Stimulated activated naive CD8-positive, alpha-beta T cell treated with anti-CD3 and anti-CD28 coated beads, Interleukin-15, amount 100 ng/mL, for 72 hours (primary cell): ENCODE measurements at regions not wholly inside any gene's neighbourhood (a gene's known extent, or its start where the extent isn't known, plus 50 kb on each side); places are given as distances from the start of the nearest gene placed in this dataset.

Experiments
- ATAC-seq: fragments of 150-1000 bp; cut with Tn5 transposase; 2 replicates; pipeline ENCODE4 v1.10.0; 2021; ENCODE audit warnings: mild to moderate bottlenecking, moderate library complexity
- DNase-seq, 2 donors: peaks; one replicate each; pipeline ENCODE4 v3.0.0; 2021 to 2022
- H3K27ac Mint-ChIP-seq, 2 donors: one replicate each; pipeline ENCODE4 v1.8.0; 2022; ENCODE audit warnings: mild to moderate bottlenecking in 2 of 2, mixed read lengths in 2 of 2, moderate library complexity in 2 of 2
- H3K27me3 Mint-ChIP-seq: one replicate; pipeline ENCODE4 v1.8.0; 2022; ENCODE audit warnings: mixed read lengths
- H3K4me1 Mint-ChIP-seq: one replicate; pipeline ENCODE4 v1.8.0; 2022; ENCODE audit warnings: mild to moderate bottlenecking, mixed read lengths
- H3K4me3 Mint-ChIP-seq, 2 donors: one replicate each; pipeline ENCODE4 v1.8.0; 2022; ENCODE audit warnings: mild to moderate bottlenecking in 2 of 2, mixed read lengths in 2 of 2, moderate library complexity in 1 of 2
- H3K9me3 Mint-ChIP-seq, 2 donors: one replicate each; pipeline ENCODE4 v1.8.0; 2022; ENCODE audit warnings: mixed read lengths in 2 of 2

- Mint-ChIP-seq H3K4me3 (no peak overlapping the region), H3K27ac (no peak overlapping the region), H3K9me3 (no peaks in the 10 kb centered on the region), H3K27me3 (no peaks in the 10 kb centered on the region), H3K4me1 (peaks cover 12% of the 10 kb centered on the region)
- ATAC-seq (no peak), DNase-seq (no peak)
These were observed 175.7 kb downstream of the CHRM3 start for GRCh38 chr1:239562095-239562494.

DNA sequence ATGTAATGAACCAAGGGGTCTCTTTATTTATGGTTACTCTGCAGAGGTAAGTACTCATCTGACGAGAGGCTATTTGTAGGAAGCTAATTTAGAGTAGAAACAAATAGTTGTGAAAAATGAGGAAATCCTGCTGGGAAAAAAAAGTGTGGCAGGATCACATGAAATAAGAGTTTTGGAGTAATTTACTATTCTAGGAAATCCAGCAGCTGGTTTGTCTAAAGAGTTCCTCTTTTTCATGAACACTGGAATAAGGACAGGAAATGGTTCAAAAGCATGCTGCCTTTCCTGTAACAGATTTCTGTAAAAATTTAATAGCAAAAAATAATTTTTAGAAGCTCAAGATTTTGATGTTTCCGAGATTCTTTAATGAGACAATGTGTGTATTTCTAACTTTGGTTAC is 177.3 kb downstream of the CHRM3 start:
- Mint-ChIP-seq H3K4me1 (peaks cover 6% of the 10 kb centered on the region), H3K27me3 (no peaks in the 10 kb centered on the region), H3K9me3 (peaks cover 5% of the 10 kb centered on the region in 2 donors), H3K27ac (no peak overlapping the region), H3K4me3 (no peak overlapping the region)
- DNase-seq (no peak), ATAC-seq (no peak)

DNA sequence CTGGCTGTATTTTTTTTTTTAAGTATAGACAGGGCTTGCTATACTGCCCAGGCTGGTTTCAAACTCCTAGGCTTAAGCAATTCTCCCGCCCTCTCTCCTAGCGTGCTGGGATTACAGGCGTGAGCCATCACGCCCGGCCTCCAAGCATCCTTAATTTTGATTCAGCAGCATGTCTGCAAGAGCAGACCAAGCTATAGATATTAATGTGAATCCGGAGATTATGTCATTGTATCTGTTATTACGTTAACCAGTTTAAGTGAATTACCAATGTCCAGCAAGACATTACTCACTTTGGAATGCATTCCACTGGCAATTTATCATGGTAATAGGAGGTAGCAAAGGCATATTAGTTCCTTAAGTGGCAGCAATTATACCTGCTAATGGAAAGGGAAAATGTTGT is 179.7 kb downstream of the CHRM3 start:
- no peak for DNase-seq
- peaks cover 6 to 8% of the 10 kb centered on the region in 2 donors for H3K9me3 Mint-ChIP-seq
- H3K4me1 Mint-ChIP-seq: no peaks in the 10 kb centered on the region
- no peak for ATAC-seq
- H3K27ac Mint-ChIP-seq: no peak overlapping the region
- H3K4me3 Mint-ChIP-seq: no peak overlapping the region
- H3K27me3 Mint-ChIP-seq: no peaks in the 10 kb centered on the region

- H3K27ac Mint-ChIP-seq: no peak overlapping the region
- ATAC-seq (no peak), DNase-seq (no peak)
- H3K4me1 Mint-ChIP-seq: peaks cover 18% of the 10 kb centered on the region
- no peak overlapping the region for H3K4me3 Mint-ChIP-seq
- peaks cover 6 to 8% of the 10 kb centered on the region in 2 donors for H3K9me3 Mint-ChIP-seq
- no peaks in the 10 kb centered on the region for H3K27me3 Mint-ChIP-seq
These were observed 184.5 kb downstream of the CHRM3 start for GRCh38 chr1:239570878-239571277.

GRCh38 chr1:239572183-239572582 is 185.8 kb downstream of the CHRM3 start:
- Mint-ChIP-seq H3K4me1 (peaks cover 18% of the 10 kb centered on the region), H3K9me3 (peaks cover 6 to 8% of the 10 kb centered on the region in 2 donors), H3K4me3 (no peak overlapping the region), H3K27ac (no peak overlapping the region), H3K27me3 (no peaks in the 10 kb centered on the region)
- ATAC-seq: peak; percentile 47
- DNase-seq: no peak

- no peaks in the 10 kb centered on the region for H3K9me3 Mint-ChIP-seq
- DNase-seq (no peak), ATAC-seq (no peak)
- no peak overlapping the region for H3K4me3 Mint-ChIP-seq
- peaks cover 18% of the 10 kb centered on the region for H3K4me1 Mint-ChIP-seq
- no peaks in the 10 kb centered on the region for H3K27me3 Mint-ChIP-seq
- H3K27ac Mint-ChIP-seq: no peak overlapping the region
These were observed 187.7 kb downstream of the CHRM3 start for GRCh38 chr1:239574112-239574511.

DNA sequence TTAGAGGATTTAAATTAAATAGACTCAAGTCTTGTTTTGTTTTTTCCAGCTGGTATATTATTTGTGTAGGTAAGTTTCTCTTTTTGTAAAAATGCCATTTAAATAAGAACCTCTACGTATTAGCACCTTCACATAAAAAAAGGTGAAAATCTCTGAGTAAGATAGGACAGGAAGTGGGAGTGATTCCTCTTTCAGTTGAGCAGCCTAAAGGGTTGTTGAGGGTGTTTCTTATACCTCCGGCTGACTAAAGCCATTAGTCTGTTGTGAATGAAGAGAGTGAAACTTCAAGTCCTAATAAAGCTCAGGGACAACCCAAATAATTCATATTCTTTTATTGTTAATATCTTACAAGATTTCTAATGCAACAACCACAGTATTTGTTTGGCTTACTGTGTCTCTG is 188.7 kb downstream of the CHRM3 start:
- H3K27ac Mint-ChIP-seq: no peak overlapping the region
- peak; percentile 88 for ATAC-seq
- no peak for DNase-seq
- H3K27me3 Mint-ChIP-seq: no peaks in the 10 kb centered on the region
- H3K9me3 Mint-ChIP-seq: no peaks in the 10 kb centered on the region
- no peak overlapping the region for H3K4me3 Mint-ChIP-seq
- peaks cover 18% of the 10 kb centered on the region for H3K4me1 Mint-ChIP-seq

DNA sequence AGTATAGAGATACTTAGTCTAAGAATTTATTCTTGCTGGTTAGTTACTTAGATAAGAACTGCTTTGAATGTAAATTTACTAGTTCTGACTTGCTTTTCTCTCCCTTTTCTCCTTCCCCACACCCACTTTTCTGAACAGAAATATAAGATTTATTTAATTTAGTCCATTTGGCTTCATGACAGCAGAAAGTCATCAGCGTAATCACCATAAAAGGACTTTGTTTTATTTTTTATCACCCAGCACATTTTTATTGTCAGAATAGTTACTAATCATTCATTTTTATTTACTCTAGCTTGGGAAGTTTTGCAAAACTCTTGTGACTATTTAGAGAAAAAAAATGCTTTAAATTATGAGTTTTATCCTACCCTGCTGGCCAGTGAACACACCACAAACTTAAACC is 197.2 kb downstream of the CHRM3 start:
- Mint-ChIP-seq H3K27me3 (no peaks in the 10 kb centered on the region), H3K4me3 (no peak overlapping the region), H3K27ac (no peak overlapping the region), H3K4me1 (peaks cover 6% of the 10 kb centered on the region), H3K9me3 (no peaks in the 10 kb centered on the region)
- DNase-seq: no peak
- no peak for ATAC-seq

DNA sequence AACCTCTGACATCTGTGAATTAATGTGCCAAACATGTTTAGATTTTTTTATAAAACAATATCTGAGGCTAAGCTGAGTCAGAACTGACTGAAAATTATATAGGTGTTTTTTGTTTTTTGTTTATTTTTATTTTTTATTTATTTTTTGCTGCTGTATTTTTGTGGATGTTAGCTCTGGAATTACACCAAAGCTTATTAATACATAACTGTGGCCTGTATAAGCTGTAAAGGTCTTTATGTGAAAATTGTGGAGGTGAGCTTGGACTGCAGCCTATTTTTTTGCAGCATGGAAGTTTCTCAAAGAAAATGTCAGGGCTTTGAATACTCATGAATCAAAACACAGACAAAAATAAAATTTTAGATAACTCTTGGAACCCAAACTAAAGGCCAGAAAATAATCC is 199.8 kb downstream of the CHRM3 start:
- no peaks in the 10 kb centered on the region for H3K27me3 Mint-ChIP-seq
- no peak overlapping the region for H3K4me3 Mint-ChIP-seq
- H3K4me1 Mint-ChIP-seq: peaks cover 6% of the 10 kb centered on the region
- H3K27ac Mint-ChIP-seq: no peak overlapping the region
- H3K9me3 Mint-ChIP-seq: no peaks in the 10 kb centered on the region
- ATAC-seq: no peak
- DNase-seq: no peak

DNA sequence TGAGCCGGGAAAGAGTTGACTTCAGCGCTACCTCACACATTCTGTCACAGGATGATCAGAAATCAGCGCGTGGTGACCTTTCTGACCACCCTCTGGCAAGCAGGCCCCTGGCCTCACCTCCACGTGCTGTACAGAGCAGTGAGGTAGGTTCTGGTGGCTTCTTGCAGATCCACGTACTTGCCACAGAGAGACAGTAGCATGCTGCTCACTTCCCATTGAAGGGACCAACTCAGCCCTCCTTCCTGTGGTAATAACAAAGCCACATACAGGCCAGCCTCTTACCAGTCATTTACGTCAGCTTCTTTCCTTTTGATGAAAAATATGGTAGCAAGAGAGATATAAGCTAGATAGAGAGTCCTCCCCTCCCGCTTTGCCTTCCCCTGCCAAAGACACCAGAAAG is 200.7 kb downstream of the CHRM3 start:
- H3K9me3 Mint-ChIP-seq: no peaks in the 10 kb centered on the region
- no peak overlapping the region for H3K4me3 Mint-ChIP-seq
- peak; percentile 37 to 74 for DNase-seq
- peaks cover 6% of the 10 kb centered on the region for H3K4me1 Mint-ChIP-seq
- no peaks in the 10 kb centered on the region for H3K27me3 Mint-ChIP-seq
- H3K27ac Mint-ChIP-seq: peak overlapping the region in 1 of 2 donors; percentile 83
- peak; percentile 100 for ATAC-seq

GRCh38 chr1:239587574-239588369 is 201.4 kb downstream of the CHRM3 start:
- peaks cover 6% of the 10 kb centered on the region for H3K4me1 Mint-ChIP-seq
- H3K27ac Mint-ChIP-seq: peak overlapping the region in 1 of 2 donors; percentile 83
- no peak for DNase-seq
- H3K4me3 Mint-ChIP-seq: no peak overlapping the region
- H3K9me3 Mint-ChIP-seq: peaks cover 0 to 3% of the 10 kb centered on the region in 2 donors
- ATAC-seq: peak; percentile 2
- H3K27me3 Mint-ChIP-seq: no peaks in the 10 kb centered on the region

GRCh38 chr1:239590556-239590955 is 204.2 kb downstream of the CHRM3 start:
- no peak for ATAC-seq
- H3K4me1 Mint-ChIP-seq: peaks cover 6% of the 10 kb centered on the region
- DNase-seq: no peak
- no peak overlapping the region for H3K27ac Mint-ChIP-seq
- H3K9me3 Mint-ChIP-seq: peaks cover 0 to 7% of the 10 kb centered on the region in 2 donors
- no peak overlapping the region for H3K4me3 Mint-ChIP-seq
- H3K27me3 Mint-ChIP-seq: no peaks in the 10 kb centered on the region

GRCh38 chr1:239593527-239593926 is 207.2 kb downstream of the CHRM3 start:
- no peak for ATAC-seq
- no peak for DNase-seq
- H3K27ac Mint-ChIP-seq: no peak overlapping the region
- H3K4me1 Mint-ChIP-seq: no peaks in the 10 kb centered on the region
- H3K4me3 Mint-ChIP-seq: no peak overlapping the region
- H3K9me3 Mint-ChIP-seq: peaks cover 0 to 7% of the 10 kb centered on the region in 2 donors
- H3K27me3 Mint-ChIP-seq: no peaks in the 10 kb centered on the region

DNA sequence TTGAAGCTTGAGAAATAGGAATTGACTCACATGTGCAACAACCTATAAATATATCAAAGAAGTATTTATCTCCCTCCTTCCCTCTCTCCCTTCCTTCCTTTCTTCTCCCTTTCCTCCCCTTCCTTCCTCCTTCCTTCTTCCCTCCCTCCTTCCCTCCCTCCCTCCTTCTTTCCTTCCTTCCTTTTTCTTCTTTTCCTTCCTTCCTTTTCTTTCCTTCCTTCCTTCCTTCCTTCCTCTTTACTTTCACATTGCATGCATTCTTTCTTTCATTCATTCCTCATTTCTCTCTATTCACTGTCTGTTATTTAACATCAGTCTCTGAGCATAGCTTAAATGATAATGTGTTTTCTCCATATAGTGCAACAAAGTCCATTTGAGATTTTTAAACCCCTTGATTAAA is 214.2 kb downstream of the CHRM3 start:
- DNase-seq (no peak), ATAC-seq (no peak)
- H3K9me3 Mint-ChIP-seq: peaks cover 0 to 7% of the 10 kb centered on the region in 2 donors
- H3K4me1 Mint-ChIP-seq: no peaks in the 10 kb centered on the region
- H3K27me3 Mint-ChIP-seq: peaks cover 5% of the 10 kb centered on the region
- no peak overlapping the region for H3K27ac Mint-ChIP-seq
- H3K4me3 Mint-ChIP-seq: no peak overlapping the region

DNA sequence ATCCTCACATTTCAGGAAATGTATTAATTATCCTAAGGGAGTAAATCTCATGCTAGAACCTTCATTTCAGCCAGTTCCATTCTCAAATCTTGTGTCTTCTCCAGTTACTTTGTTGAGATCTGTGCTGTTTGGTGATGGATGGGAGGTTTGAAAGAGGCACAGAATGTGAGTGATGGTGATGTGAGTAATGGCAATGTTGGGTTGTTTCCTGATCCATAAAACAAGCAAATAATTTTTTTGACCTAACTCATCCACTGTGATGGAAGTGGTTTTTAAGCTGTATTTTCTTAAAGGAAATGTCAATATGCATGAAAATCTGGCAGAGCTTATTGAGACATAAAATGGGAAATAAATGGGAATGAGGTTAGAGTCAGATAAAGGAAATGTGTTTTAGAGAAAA is 214.7 kb downstream of the CHRM3 start:
- H3K9me3 Mint-ChIP-seq: peaks cover 0 to 7% of the 10 kb centered on the region in 2 donors
- no peak for DNase-seq
- no peaks in the 10 kb centered on the region for H3K4me1 Mint-ChIP-seq
- ATAC-seq: no peak
- H3K27ac Mint-ChIP-seq: no peak overlapping the region
- H3K4me3 Mint-ChIP-seq: no peak overlapping the region
- peaks cover 5% of the 10 kb centered on the region for H3K27me3 Mint-ChIP-seq

DNA sequence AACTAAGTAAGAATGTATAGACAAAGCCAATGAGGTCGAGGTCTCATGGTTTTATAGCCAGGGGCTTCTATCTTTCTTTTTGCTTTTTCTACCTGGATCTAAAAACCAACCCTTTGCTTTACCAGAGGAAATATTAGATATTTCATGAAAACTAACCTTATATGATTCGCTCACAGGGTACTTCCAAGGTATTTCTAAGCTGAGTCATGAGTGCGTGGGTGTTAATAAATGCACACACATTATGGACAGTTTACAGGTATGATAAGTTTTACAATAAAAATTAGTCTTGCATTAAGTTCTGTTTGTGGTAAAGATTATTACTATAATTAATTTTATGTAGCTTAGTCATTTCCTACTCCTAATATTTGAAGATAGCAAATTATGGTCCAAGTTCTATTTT is 217.2 kb downstream of the CHRM3 start:
- H3K27me3 Mint-ChIP-seq: peaks cover 5% of the 10 kb centered on the region
- H3K4me3 Mint-ChIP-seq: no peak overlapping the region
- H3K9me3 Mint-ChIP-seq: peaks cover 0 to 7% of the 10 kb centered on the region in 2 donors
- H3K4me1 Mint-ChIP-seq: no peaks in the 10 kb centered on the region
- H3K27ac Mint-ChIP-seq: no peak overlapping the region
- DNase-seq (no peak), ATAC-seq (no peak)
